Kidney (tissue), 13 donors: ENCODE measurements at regions not wholly inside any gene's neighbourhood (a gene's known extent, or its start where the extent isn't known, plus 50 kb on each side); places are given as distances from the start of the nearest gene placed in this dataset.

Experiments used
- DNase-seq, 5 donors: peaks; one replicate each; pipeline ENCODE4 v3.0.0-alpha.2; 2013 to 2020
- FAIRE-seq: peaks from 2 replicates; lab custom pipeline; 2012; peaks lifted over from hg19 to GRCh38; lab: Jason Lieb, UNC
- H3K27ac ChIP-seq, 2 donors: one replicate each; pipeline ENCODE4 v1.7.0; 2013; ENCODE audit warnings: low read depth in 2 of 2, low read length in 2 of 2, inconsistent platforms in 1 of 2
- H3K27me3 ChIP-seq: one replicate; pipeline ENCODE4 v1.7.1; 2013; ENCODE audit warnings: low read length, inconsistent platforms; ENCODE audit not compliant: control insufficient read depth, insufficient read depth
- H3K36me3 ChIP-seq, 3 donors: one replicate each; pipeline versions ENCODE4 v1.7.0 to v1.7.1; 2013; ENCODE audit warnings: low read length in 3 of 3, control low read depth in 1 of 3, inconsistent platforms in 1 of 3; ENCODE audit not compliant: insufficient read depth in 3 of 3, control insufficient read depth in 2 of 3
- H3K4me1 ChIP-seq, 3 donors: one replicate each; pipeline versions ENCODE4 v1.7.0 to v1.7.1; 2013; ENCODE audit warnings: low read length in 3 of 3, inconsistent platforms in 1 of 3, low read depth in 1 of 3; ENCODE audit not compliant: control insufficient read depth in 2 of 3, insufficient read depth in 2 of 3
- H3K4me3 ChIP-seq, 3 donors: one replicate each; pipeline versions ENCODE4 v1.7.0 to v1.8.1; 2013; ENCODE audit warnings: low read length in 3 of 3, control low read depth in 1 of 3, inconsistent platforms in 1 of 3
- H3K9ac ChIP-seq, 3 donors: one replicate each; pipeline versions ENCODE4 v1.7.0 to v1.7.1; 2013; ENCODE audit warnings: low read length in 3 of 3, control low read depth in 1 of 3, inconsistent platforms in 1 of 3
- H3K9me3 ChIP-seq, 3 donors: one replicate each; pipeline versions ENCODE4 v1.7.0 to v1.7.1; 2013; ENCODE audit warnings: low read length in 3 of 3, control low read depth in 1 of 3, inconsistent platforms in 1 of 3; ENCODE audit not compliant: control insufficient read depth in 2 of 3, insufficient read depth in 1 of 3
- CTCF ChIP-seq: IDR thresholded peaks from 3 replicates; pipeline ENCODE4 v1.5.1; 2012; ENCODE audit warnings: mild to moderate bottlenecking, moderate library complexity, borderline replicate concordance; ENCODE audit not compliant: insufficient read depth; ENCODE audit errors: extremely low read depth
- intact Hi-C: fragments of 100-400 bp; cut with DNase I; formaldehyde crosslinking; loops from one replicate; pipeline ENCODE4 v1.11.1; 2022
- donor health status: control.
- donor health status: control.
- donor health status: control.
- donor health status: control.
- donor health status: control.
- donor health status: DM: yes; HTN: yes; CAD: no.
- donor health status: Normal renal cell carcinoma (clear cell type).

- DNase-seq = peak in 1 of 5 donors; percentile 14
- intact Hi-C loops = no loop called here
- peaks cover 0 to 2% (median 0%) of the 10 kb centered on the region in 3 donors for H3K9me3 ChIP-seq
- FAIRE-seq = no peak
- H3K9ac ChIP-seq = no peak overlapping the region
- H3K4me1 ChIP-seq = no peaks in the 10 kb centered on the region
- TF ChIP-seq CTCF = no peak
- H3K36me3 ChIP-seq = no peaks in the 10 kb centered on the region
- H3K27ac ChIP-seq = no peak overlapping the region
- no peak overlapping the region for H3K4me3 ChIP-seq
- no peaks in the 10 kb centered on the region for H3K27me3 ChIP-seq
These were observed 95.6 kb upstream of the WDR17 start for GRCh38 chr4:175970072-175970471.

GRCh38 chr4:175970724-175971123 is 94.9 kb upstream of the WDR17 start:
- Histone ChIP-seq H3K27me3 (no peaks in the 10 kb centered on the region), H3K9me3 (peaks cover 0 to 2% (median 0%) of the 10 kb centered on the region in 3 donors), H3K4me3 (no peak overlapping the region), H3K36me3 (no peaks in the 10 kb centered on the region), H3K9ac (no peak overlapping the region), H3K27ac (no peak overlapping the region), H3K4me1 (no peaks in the 10 kb centered on the region)
- TF ChIP-seq CTCF = no peak
- intact Hi-C loops = no loop called here
- no peak for FAIRE-seq
- DNase-seq = no peak

GRCh38 chr4:175971388-175972179 is 94.1 kb upstream of the WDR17 start:
- H3K4me3 ChIP-seq = no peak overlapping the region
- H3K27ac ChIP-seq = no peak overlapping the region
- H3K4me1 ChIP-seq = no peaks in the 10 kb centered on the region
- no peaks in the 10 kb centered on the region for H3K27me3 ChIP-seq
- DNase-seq (no peak), FAIRE-seq (no peak)
- no peaks in the 10 kb centered on the region for H3K36me3 ChIP-seq
- H3K9me3 ChIP-seq = peaks cover 0 to 2% (median 0%) of the 10 kb centered on the region in 3 donors
- H3K9ac ChIP-seq = no peak overlapping the region
- intact Hi-C loops = no loop called here
- no peak for TF ChIP-seq CTCF
